H1 (cell line): ENCODE measurements at regions not wholly inside any gene's neighbourhood (a gene's known extent, or its start where the extent isn't known, plus 50 kb on each side); places are given as distances from the start of the nearest gene placed in this dataset.

Experiments
- CTCF ChIA-PET: fragments of 300-600 bp; sonication (Branson Sonifier 250); formaldehyde crosslinking; loops from one replicate; lab custom pipeline; 2021; ENCODE audit not compliant: partially characterized antibody; lab: Charles Lee
- POLR2A ChIA-PET: fragments of 300-600 bp; sonication (Branson Sonifier 250); formaldehyde crosslinking; loops from one replicate; lab custom pipeline; 2021; ENCODE audit warnings: inconsistent platforms; ENCODE audit not compliant: partially characterized antibody; lab: Charles Lee
- DNase-seq, 2 experiments: peaks; one replicate each; pipeline versions ENCODE4 v3.0.0 to v3.0.0-alpha.2; 2010 to 2022; ENCODE audit warnings: low spot score in 2 of 2, low read depth in 1 of 2, mixed read lengths in 1 of 2
- FAIRE-seq: peaks from 2 replicates; lab custom pipeline; 2011; peaks lifted over from hg19 to GRCh38; lab: Jason Lieb, UNC
- H2AFZ ChIP-seq: 2 replicates; pipeline ENCODE4 v1.8.1; 2012; ENCODE audit warnings: low read length, inconsistent platforms
- H2AK5ac ChIP-seq: 2 replicates; pipeline ENCODE4 v1.6.1; 2013; ENCODE audit warnings: low read depth, low read length
- H2BK120ac ChIP-seq: replicated peaks from 2 replicates; pipeline ENCODE3; 2013; ENCODE audit warnings: low read depth, low read length, inconsistent platforms
- H2BK12ac ChIP-seq: 2 replicates; pipeline ENCODE4 v1.6.1; 2013; ENCODE audit warnings: low read depth, low read length
- H2BK15ac ChIP-seq: 2 replicates; pipeline ENCODE4 v1.6.1; 2013; ENCODE audit warnings: low read length
- H2BK20ac ChIP-seq: 2 replicates; pipeline ENCODE4 v1.6.1; 2013; ENCODE audit warnings: low read length
- H2BK5ac ChIP-seq: 2 replicates; pipeline ENCODE4 v1.6.1; 2013; ENCODE audit warnings: low read depth, low read length
- H3K14ac ChIP-seq: 2 replicates; pipeline ENCODE4 v1.6.1; 2013; ENCODE audit warnings: inconsistent platforms; ENCODE audit not compliant: insufficient read length
- H3K18ac ChIP-seq: 2 replicates; pipeline ENCODE4 v1.6.1; 2013; ENCODE audit warnings: low read length; ENCODE audit errors: extremely low read depth
- H3K23ac ChIP-seq: 2 replicates; pipeline ENCODE4 v1.6.1; 2013; ENCODE audit warnings: inconsistent platforms; ENCODE audit not compliant: insufficient read length
- H3K23me2 ChIP-seq: 2 replicates; pipeline ENCODE4 v1.6.1; 2013; ENCODE audit warnings: low read depth, low read length
- H3K27ac ChIP-seq: 2 replicates; pipeline ENCODE4 v1.6.1; 2011; ENCODE audit warnings: low read depth, low read length, inconsistent platforms
- H3K27me3 ChIP-seq, 4 experiments: replicated peaks in 1 of 4; 1 replicate in 1 of 4; 2 replicates in 3 of 4; pipeline versions ENCODE4 v1.6.1 to v1.8.1; 2011 to 2013; ENCODE audit warnings: low read length in 3 of 4, mild to moderate bottlenecking in 3 of 4, inconsistent platforms in 2 of 4, mixed read lengths in 2 of 4, moderate library complexity in 1 of 4; ENCODE audit not compliant: control insufficient read depth in 3 of 4, insufficient read depth in 3 of 4; ENCODE audit errors: extremely low read depth in 1 of 4
- H3K36me3 ChIP-seq, 4 experiments: 2 replicates each; pipeline versions ENCODE4 v1.6.1 to v1.8.1; 2011 to 2013; ENCODE audit warnings: mild to moderate bottlenecking in 4 of 4, low read length in 3 of 4, moderate library complexity in 2 of 4, control low read depth in 1 of 4, inconsistent platforms in 1 of 4; ENCODE audit not compliant: insufficient read depth in 4 of 4, control insufficient read depth in 2 of 4
- H3K4ac ChIP-seq: replicated peaks from 2 replicates; pipeline ENCODE3; 2013; ENCODE audit warnings: low read length, low read depth, mixed read lengths, inconsistent platforms; ENCODE audit not compliant: insufficient read length
- H3K4me1 ChIP-seq, 4 experiments: replicated peaks in 1 of 4; 1 replicate in 1 of 4; 2 replicates in 3 of 4; pipeline versions ENCODE4 v1.6.1 to v1.8.1; 2011 to 2013; ENCODE audit warnings: low read length in 3 of 4, inconsistent platforms in 2 of 4, mixed read lengths in 1 of 4; ENCODE audit not compliant: insufficient read depth in 4 of 4, control insufficient read depth in 3 of 4
- H3K4me2 ChIP-seq, 2 experiments: 2 replicates each; pipeline versions ENCODE4 v1.6.1 to v1.8.1; 2011 to 2013; ENCODE audit warnings: low read depth in 2 of 2, low read length in 2 of 2, control low read depth in 1 of 2, inconsistent platforms in 1 of 2, mild to moderate bottlenecking in 1 of 2; ENCODE audit not compliant: insufficient read depth in 1 of 2
- H3K4me3 ChIP-seq, 4 experiments: fragments of 200-600, 300-600 bp in 1 of 4; sonication (generic), shearing (Covaris generic), sonication (Bioruptor Twin) in 1 of 4; 2 replicates each; pipeline versions ENCODE4 v1.5.1 to v1.8.1; 2011 to 2016; ENCODE audit warnings: low read length in 4 of 4, low read depth in 3 of 4, control low read depth in 2 of 4, inconsistent platforms in 2 of 4, mild to moderate bottlenecking in 2 of 4, mixed read lengths in 1 of 4, moderate library complexity in 1 of 4; ENCODE audit not compliant: insufficient read depth in 2 of 4; ENCODE audit errors: extremely low read depth in 1 of 4
- H3K56ac ChIP-seq: replicated peaks from 2 replicates; pipeline ENCODE3; 2013; ENCODE audit warnings: low read depth, mild to moderate bottlenecking, mixed read lengths, low read length, inconsistent platforms; ENCODE audit not compliant: insufficient read length
- H3K79me1 ChIP-seq: 2 replicates; pipeline ENCODE4 v1.6.1; 2013; ENCODE audit warnings: low read depth, low read length, control low read depth
- H3K79me2 ChIP-seq, 2 experiments: 2 replicates each; pipeline versions ENCODE4 v1.6.1 to v1.8.1; 2012 to 2013; ENCODE audit warnings: low read length in 2 of 2, mild to moderate bottlenecking in 2 of 2, inconsistent platforms in 1 of 2; ENCODE audit not compliant: insufficient read depth in 2 of 2, control insufficient read depth in 1 of 2
- H3K9ac ChIP-seq, 4 experiments: replicated peaks in 1 of 4; 1 replicate in 1 of 4; 2 replicates in 3 of 4; pipeline versions ENCODE4 v1.6.1 to v1.8.1; 2011 to 2013; ENCODE audit warnings: low read depth in 3 of 4, low read length in 3 of 4, control low read depth in 2 of 4, mild to moderate bottlenecking in 2 of 4, moderate library complexity in 2 of 4, inconsistent platforms in 1 of 4; ENCODE audit errors: extremely low read depth in 1 of 4
- H3K9me3 ChIP-seq, 2 experiments: 2 replicates each; pipeline versions ENCODE4 v1.6.1 to v1.8.1; 2012 to 2013; ENCODE audit warnings: mild to moderate bottlenecking in 2 of 2, moderate library complexity in 2 of 2, control low read depth in 1 of 2, inconsistent platforms in 1 of 2, low read depth in 1 of 2, low read length in 1 of 2, mixed read lengths in 1 of 2; ENCODE audit not compliant: insufficient read depth in 2 of 2
- H4K20me1 ChIP-seq, 2 experiments: replicated peaks in 1 of 2; 2 replicates each; pipeline versions ENCODE3 to v1.8.1; 2011 to 2013; ENCODE audit warnings: inconsistent platforms in 2 of 2, low read length in 2 of 2, mild to moderate bottlenecking in 1 of 2; ENCODE audit not compliant: insufficient read depth in 2 of 2, control insufficient read depth in 1 of 2
- H4K5ac ChIP-seq: 2 replicates; pipeline ENCODE4 v1.6.1; 2013; ENCODE audit warnings: low read length, low read depth, mixed read lengths, inconsistent platforms; ENCODE audit not compliant: insufficient read length
- H4K8ac ChIP-seq: 2 replicates; pipeline ENCODE4 v1.8.0; 2013; ENCODE audit warnings: mild to moderate bottlenecking, moderate library complexity, low read length, inconsistent platforms; ENCODE audit not compliant: insufficient read depth; ENCODE audit errors: extremely low read depth
- H4K91ac ChIP-seq: replicated peaks from 2 replicates; pipeline ENCODE3; 2013; ENCODE audit warnings: low read length, mixed read lengths, inconsistent platforms; ENCODE audit not compliant: insufficient read length
- CHD2 ChIP-seq: IDR thresholded peaks from 2 replicates; pipeline ENCODE4 v1.6.1; 2012; ENCODE audit warnings: low read length, improper control_type of control experiment
- HDAC2 ChIP-seq, 2 experiments: fragments of 300-600 bp in 1 of 2; sonication (generic) in 1 of 2; IDR thresholded peaks; 2 replicates each; pipeline ENCODE4 v1.6.1; 2011 to 2012; ENCODE audit warnings: low read depth in 2 of 2, low read length in 2 of 2, mild to moderate bottlenecking in 2 of 2, moderate library complexity in 2 of 2, borderline replicate concordance in 1 of 2, inconsistent platforms in 1 of 2
- RNF2 ChIP-seq: fragments of 200-900, 300-1000 bp; sonication (generic); IDR thresholded peaks from 2 replicates; pipeline ENCODE4 v1.7.1; 2016; ENCODE audit warnings: borderline replicate concordance, low read depth, mild to moderate bottlenecking, antibody characterized with exemption, low read length; ENCODE audit not compliant: poor library complexity, severe bottlenecking; ENCODE audit errors: missing control alignments
- SIN3A ChIP-seq, 2 experiments: IDR thresholded peaks in 1 of 2; conservative IDR thresholded peaks in 1 of 2; 2 replicates each; pipeline ENCODE4 v1.6.1; 2011 to 2012; ENCODE audit warnings: low read length in 2 of 2, improper control_type of control experiment in 1 of 2, low read depth in 1 of 2, mild to moderate bottlenecking in 1 of 2
- SIRT6 ChIP-seq: IDR thresholded peaks from one replicate; pipeline ENCODE4 v1.7.1; 2012; ENCODE audit warnings: low read length, inconsistent platforms
- TCF12 ChIP-seq: IDR thresholded peaks from 2 replicates; pipeline ENCODE4 v1.6.1; 2011; ENCODE audit warnings: low read depth, mild to moderate bottlenecking, low read length
- whole genome bisulfite sequencing, 2 experiments: shearing (Covaris generic) in 1 of 2; methylation state at CpG; one replicate each; pipeline versions ENCODE4 v1.1.6 to v1.1.7; 2013 to 2015; ENCODE audit warnings: low lambda C conversion rate in 2 of 2, mixed read lengths in 2 of 2, inconsistent platforms in 1 of 2, low coverage in 1 of 2, missing lambda C conversion rate in 1 of 2; ENCODE audit not compliant: insufficient replicate concordance in 2 of 2, insufficient coverage in 1 of 2, insufficient read length in 1 of 2; ENCODE audit errors: extremely low coverage in 1 of 2, missing lambda C conversion rate in 1 of 2; 5-methylcytosine and 5-hydroxymethylcytosine counted together

DNA sequence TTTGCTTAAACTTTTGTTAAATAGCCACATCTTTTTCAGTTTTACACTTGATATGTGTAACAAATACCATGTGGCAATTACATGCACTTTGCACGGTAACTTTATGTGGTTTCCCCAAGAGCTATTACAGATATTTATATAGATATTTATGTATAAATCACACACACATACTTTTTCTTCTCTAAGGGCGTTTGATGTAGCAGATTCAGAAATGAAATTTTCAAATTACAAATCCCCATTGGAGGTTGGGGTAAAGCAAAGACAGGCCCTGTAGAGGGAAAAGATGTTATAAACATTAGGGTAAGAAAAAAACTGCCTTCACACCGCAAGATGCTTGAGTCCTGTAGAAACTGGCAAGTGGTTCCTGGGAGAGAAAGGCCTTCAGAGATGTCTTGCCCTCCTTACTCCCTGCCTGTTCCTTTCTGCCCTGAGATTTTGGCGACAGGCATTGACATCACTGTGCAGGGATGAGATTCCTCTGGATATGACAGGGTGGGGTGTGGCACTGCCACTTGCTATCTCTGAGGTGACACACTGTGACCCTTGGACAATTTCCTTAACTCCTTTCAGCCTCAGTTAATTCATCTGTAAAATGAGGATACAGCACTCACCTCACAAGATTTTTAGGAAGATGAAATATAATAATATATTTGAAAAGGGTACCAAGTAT is 177.9 kb upstream of the TUT7 start:
- H2BK120ac ChIP-seq = no peak overlapping the region
- TF ChIP-seq HDAC2 (IDR thresholded peaks at IDR 0.05; ENCODE audit: borderline replicate concordance in 1 of 2, low read depth in 2 of 2, low read length in 2 of 2) = no peak
- TF ChIP-seq SIRT6 = no peak
- no peak for TF ChIP-seq SIN3A (conservative IDR thresholded peaks at IDR 0.05 in 1 of 2, IDR thresholded peaks at IDR 0.05 in 1 of 2; ENCODE audit: low read depth in 1 of 2, low read length in 2 of 2)
- no peak for TF ChIP-seq CHD2
- TF ChIP-seq TCF12 = no peak
- no peak for TF ChIP-seq RNF2
- no peak overlapping the region for H3K56ac ChIP-seq
- no peak overlapping the region for H3K4me2 ChIP-seq
- WGBS, 2 experiments = 93% methylated on average over 4 of the region's 4 CpGs; no CpG with 5 or more reads in 1 of the 2 experiments
- H3K23me2 ChIP-seq = no peaks in the 10 kb centered on the region
- H2BK20ac ChIP-seq = no peak overlapping the region
- no peak overlapping the region for H3K14ac ChIP-seq
- no peak overlapping the region for H4K5ac ChIP-seq
- DNase-seq (no peak), FAIRE-seq (no peak)
- ChIA-PET POLR2A (no interaction called here), CTCF (no interaction called here)
- H3K9ac ChIP-seq = no peak overlapping the region
- H3K79me1 ChIP-seq = no peaks in the 10 kb centered on the region
- no peak overlapping the region for H2BK5ac ChIP-seq
- H3K23ac ChIP-seq = no peak overlapping the region
- no peak overlapping the region for H3K4ac ChIP-seq
- no peak overlapping the region for H4K91ac ChIP-seq
- no peak overlapping the region for H3K4me3 ChIP-seq
- H4K20me1 ChIP-seq = no peaks in the 10 kb centered on the region
- no peaks in the 10 kb centered on the region for H3K27me3 ChIP-seq
- no peak overlapping the region for H2BK15ac ChIP-seq
- no peak overlapping the region for H2AFZ ChIP-seq
- H3K27ac ChIP-seq = no peak overlapping the region
- H3K36me3 ChIP-seq = no peaks in the 10 kb centered on the region
- no peaks in the 10 kb centered on the region for H3K79me2 ChIP-seq
- H3K18ac ChIP-seq = no peak overlapping the region
- H4K8ac ChIP-seq = no peak overlapping the region
- H2BK12ac ChIP-seq = no peak overlapping the region
- H3K4me1 ChIP-seq = no peaks in the 10 kb centered on the region
- no peaks in the 10 kb centered on the region for H3K9me3 ChIP-seq
- no peak overlapping the region; the same call in 1 of the 2 replicates for H2AK5ac ChIP-seq
